SU-DHL-6 (cell line): ENCODE measurements at regions not wholly inside any gene's neighbourhood (a gene's known extent, or its start where the extent isn't known, plus 50 kb on each side); places are given as distances from the start of the nearest gene placed in this dataset.

Source experiments
- CTCF ChIP-seq: fragments of 200-600 bp; sonication (generic); IDR thresholded peaks from one replicate; pipeline ENCODE4 v1.5.1; 2017; ENCODE audit warnings: antibody characterized with exemption, mild to moderate bottlenecking, low read length, moderate library complexity; ENCODE audit not compliant: insufficient read depth, poor library complexity, severe bottlenecking
- EZH2phosphoT487 ChIP-seq: fragments of 200-600 bp; sonication (generic), shearing (Covaris generic); conservative IDR thresholded peaks from 2 replicates; pipeline ENCODE4 v1.6.1; 2018; ENCODE audit warnings: mild to moderate bottlenecking, antibody characterized with exemption, low read length, moderate library complexity, mixed read lengths

- TF ChIP-seq CTCF (no peak), EZH2phosphoT487 (no peak)
Measured at GRCh38 chr11:122173587-122173986, 57.6 kb upstream of the BLID start.
